ENCODE measurements at regions not wholly inside any gene's neighbourhood (a gene's known extent, or its start where the extent isn't known, plus 50 kb on each side); places are given as distances from the start of the nearest gene placed in this dataset.
A peak's percentile ranks its signal among the peaks of the same experiment; 100 is the strongest.

DNA sequence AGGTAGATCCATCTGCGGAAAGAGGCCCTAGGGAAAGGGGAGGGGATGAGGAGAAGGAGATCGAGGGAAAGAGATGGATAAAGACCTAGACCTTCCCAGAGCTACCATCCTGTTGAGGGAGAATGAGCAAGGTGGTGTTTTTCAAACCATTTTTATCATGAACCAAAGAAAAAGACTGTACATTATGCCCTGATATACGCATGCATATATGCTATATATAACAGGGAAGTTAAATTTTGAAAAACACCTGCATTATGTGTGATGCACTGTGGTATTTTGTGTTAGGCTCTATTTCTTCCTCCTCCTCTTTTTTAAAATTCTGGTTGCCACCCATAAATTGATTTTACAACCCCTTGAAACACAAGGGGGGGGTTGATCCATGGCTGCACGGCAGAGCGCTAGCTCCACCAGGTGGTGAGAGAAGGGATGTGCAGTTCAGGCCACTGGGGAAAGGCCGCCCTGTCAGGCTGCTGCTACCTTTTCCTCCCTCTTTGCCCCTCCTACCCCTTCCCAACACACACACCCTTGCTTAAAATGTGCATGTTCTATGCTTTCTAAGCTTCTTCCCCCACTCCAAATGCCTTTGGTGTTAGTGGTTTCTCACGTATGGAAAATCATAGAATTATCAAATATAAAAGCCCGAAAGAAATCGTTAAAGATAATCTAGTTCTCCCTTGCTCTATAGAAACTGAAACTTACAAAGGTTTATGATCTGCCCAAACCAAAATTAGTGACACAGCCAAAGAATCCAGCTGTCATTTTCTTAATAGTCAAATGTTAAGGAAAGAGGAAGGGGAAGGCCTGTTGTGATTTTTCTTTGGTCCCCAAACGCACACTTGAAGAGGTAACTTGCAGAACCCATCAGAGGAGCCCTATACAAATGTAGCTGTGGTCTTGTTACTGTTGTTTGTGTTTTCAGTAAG is 262.0 kb upstream of the UMPS start:
- H3K36me3 ChIP-seq (ENCODE audit: control insufficient read depth, insufficient read depth, low read length) = no peaks in the 10 kb centered on the region
- no peaks in the 10 kb centered on the region for H3K27me3 ChIP-seq (ENCODE audit: control insufficient read depth, insufficient read depth, low read length)
- H3K4me1 ChIP-seq = no peaks in the 10 kb centered on the region
- no peak overlapping the region for H3K4me3 ChIP-seq (ENCODE audit: low read depth, low read length)
- H3K9me3 ChIP-seq (ENCODE audit: control insufficient read depth, low read length) = no peaks in the 10 kb centered on the region
- H3K79me2 ChIP-seq = no peaks in the 10 kb centered on the region
- H3K9ac ChIP-seq = no peak overlapping the region
- H2AFZ ChIP-seq = no peak overlapping the region
- TF ChIP-seq CTCF (IDR thresholded peaks at IDR 0.05) = peak; percentile 88
- H3K4me2 ChIP-seq (ENCODE audit: low read length) = no peak overlapping the region
- H3K27ac ChIP-seq = no peak overlapping the region

- no peak overlapping the region for H2AFZ ChIP-seq
- H3K27ac ChIP-seq = no peak overlapping the region
- no peaks in the 10 kb centered on the region for H3K36me3 ChIP-seq (ENCODE audit: control insufficient read depth, insufficient read depth, low read length)
- H3K79me2 ChIP-seq = no peaks in the 10 kb centered on the region
- no peak for TF ChIP-seq CTCF (IDR thresholded peaks at IDR 0.05)
- H3K9ac ChIP-seq = no peak overlapping the region
- no peaks in the 10 kb centered on the region for H3K4me1 ChIP-seq
- no peak overlapping the region for H3K4me3 ChIP-seq (ENCODE audit: low read depth, low read length)
- H3K4me2 ChIP-seq (ENCODE audit: low read length) = no peak overlapping the region
- H3K27me3 ChIP-seq (ENCODE audit: control insufficient read depth, insufficient read depth, low read length) = no peaks in the 10 kb centered on the region
- no peaks in the 10 kb centered on the region for H3K9me3 ChIP-seq (ENCODE audit: control insufficient read depth, low read length)
Observed at GRCh38 chr3:124469555-124469954, 260.7 kb upstream of the UMPS start.

DNA sequence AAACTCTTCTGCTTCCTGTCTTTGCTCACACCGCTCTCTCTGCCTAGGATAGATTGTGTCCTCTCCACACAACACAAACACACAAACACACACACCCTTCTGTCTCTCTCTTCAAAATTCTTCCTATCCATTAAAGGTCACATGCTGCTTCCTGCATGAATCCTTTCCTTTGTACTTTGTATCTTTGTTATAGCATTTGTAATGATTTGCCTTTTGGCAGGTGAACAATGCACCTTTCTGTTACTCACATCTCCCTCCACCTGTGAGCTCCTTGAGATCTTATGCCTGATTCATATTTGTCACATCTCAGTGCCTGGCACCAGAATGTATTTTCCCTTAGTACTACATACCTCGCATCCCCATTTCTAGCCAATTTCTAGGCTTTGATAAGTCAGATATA is 251.4 kb upstream of the UMPS start:
- no peak overlapping the region for H3K27ac ChIP-seq
- H3K36me3 ChIP-seq (ENCODE audit: control insufficient read depth, insufficient read depth, low read length) = no peaks in the 10 kb centered on the region
- H3K4me3 ChIP-seq (ENCODE audit: low read depth, low read length) = no peak overlapping the region

GRCh38 chr3:124483915-124484470 is 246.3 kb upstream of the UMPS start:
- Histone ChIP-seq H2AFZ (no peak overlapping the region), H3K4me3 (ENCODE audit: low read depth, low read length) (no peak overlapping the region), H3K27ac (no peak overlapping the region), H3K9me3 (ENCODE audit: control insufficient read depth, low read length) (no peaks in the 10 kb centered on the region), H3K9ac (no peak overlapping the region), H3K4me1 (no peaks in the 10 kb centered on the region), H3K4me2 (ENCODE audit: low read length) (no peak overlapping the region), H3K79me2 (no peaks in the 10 kb centered on the region), H3K27me3 (ENCODE audit: control insufficient read depth, insufficient read depth, low read length) (no peaks in the 10 kb centered on the region), H3K36me3 (ENCODE audit: control insufficient read depth, insufficient read depth, low read length) (no peaks in the 10 kb centered on the region)
- TF ChIP-seq CTCF (IDR thresholded peaks at IDR 0.05) = no peak

More for the DNA sequence above, 251.4 kb upstream of the UMPS start:
- Histone ChIP-seq H3K79me2 (no peaks in the 10 kb centered on the region), H3K27me3 (ENCODE audit: control insufficient read depth, insufficient read depth, low read length) (no peaks in the 10 kb centered on the region), H3K9me3 (ENCODE audit: control insufficient read depth, low read length) (no peaks in the 10 kb centered on the region), H3K4me2 (ENCODE audit: low read length) (no peak overlapping the region), H2AFZ (no peak overlapping the region), H3K9ac (no peak overlapping the region), H3K4me1 (no peaks in the 10 kb centered on the region)
- no peak for TF ChIP-seq CTCF (IDR thresholded peaks at IDR 0.05)

Data from parathyroid adenoma (tissue), 2 donors.